T-helper 1 cell (primary cell): ENCODE measurements at regions not wholly inside any gene's neighbourhood (a gene's known extent, or its start where the extent isn't known, plus 50 kb on each side); places are given as distances from the start of the nearest gene placed in this dataset.

Experiments used
- DNase-seq, 5 donors: peaks; one replicate each; pipeline ENCODE4 v3.0.0-alpha.2; 2012 to 2020

DNA sequence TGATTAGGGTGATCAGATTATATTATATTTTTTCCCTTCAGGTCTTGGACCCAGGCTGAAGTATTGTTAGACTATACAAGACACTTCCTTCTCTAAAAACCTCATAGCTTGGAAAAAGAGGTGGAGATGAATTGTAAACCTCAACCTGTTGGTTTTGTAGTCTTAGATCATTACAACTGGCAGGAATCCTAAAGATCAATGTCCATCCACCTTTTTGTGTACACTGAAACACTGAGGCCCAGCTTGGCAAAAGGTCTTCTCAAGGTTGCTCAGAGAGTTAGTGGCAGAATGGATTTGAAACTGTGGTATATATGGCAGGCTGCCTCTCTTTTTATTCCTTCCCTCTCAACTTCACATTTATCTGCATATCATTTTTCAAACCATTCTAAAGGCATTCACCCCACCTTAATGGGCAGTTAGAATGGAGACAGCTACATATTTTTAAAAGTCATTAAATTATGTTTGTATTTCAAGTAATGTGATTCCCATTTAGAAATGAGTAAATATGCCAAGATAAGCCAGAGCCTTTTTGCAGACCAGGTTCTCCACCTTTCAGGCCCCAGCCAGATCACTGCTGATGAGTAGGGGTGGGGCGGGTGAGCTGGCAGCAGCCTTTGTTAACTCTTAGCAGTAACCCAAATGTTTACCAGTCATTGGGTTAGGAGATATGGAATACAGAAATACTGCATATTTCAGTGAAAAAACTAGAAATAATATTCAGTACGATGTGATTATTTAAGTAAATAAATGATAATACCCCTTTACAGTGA is 243.2 kb upstream of the F9 start:
- DNase-seq, result no peak

DNA sequence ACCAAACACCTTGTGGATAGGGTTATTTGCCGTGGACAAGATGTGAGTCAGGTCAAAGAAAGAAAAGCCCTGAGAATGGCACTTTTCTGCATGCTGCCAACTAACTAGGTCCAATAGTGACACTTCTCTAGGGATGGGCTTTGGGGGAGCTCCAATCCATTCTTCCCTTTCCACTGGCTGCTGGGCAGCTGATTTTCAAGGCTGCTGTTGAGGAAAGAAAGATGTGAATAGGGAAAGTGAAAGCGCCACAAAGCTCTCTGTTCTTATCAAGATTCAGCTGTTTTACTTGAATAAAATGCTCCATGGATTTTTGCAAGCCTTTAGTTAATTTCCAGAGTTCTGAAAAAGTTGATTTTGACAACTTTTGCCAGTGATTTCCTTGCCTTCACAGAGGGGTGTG is 244.2 kb upstream of the F9 start:
- DNase-seq, result no peak

DNA sequence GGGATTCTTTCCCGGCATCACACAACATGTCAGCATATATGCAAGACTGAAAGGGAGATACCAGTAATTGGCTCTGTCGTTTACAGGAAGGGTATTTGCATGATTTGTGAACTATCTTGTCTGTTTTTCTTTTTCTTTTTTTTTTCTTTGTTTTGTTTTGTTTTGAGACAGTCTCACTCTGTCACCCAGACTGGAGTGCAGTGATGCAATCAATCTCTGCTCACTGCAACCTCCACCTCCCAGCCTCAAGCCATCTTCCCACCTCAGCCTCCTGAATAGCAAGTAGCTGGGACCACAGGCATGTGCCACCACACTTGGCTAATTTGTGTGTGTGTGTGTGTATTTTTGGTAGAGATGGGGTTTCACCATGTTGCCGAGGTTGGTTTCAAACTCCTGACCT is 262.7 kb upstream of the F9 start:
- DNase-seq, result no peak

DNA sequence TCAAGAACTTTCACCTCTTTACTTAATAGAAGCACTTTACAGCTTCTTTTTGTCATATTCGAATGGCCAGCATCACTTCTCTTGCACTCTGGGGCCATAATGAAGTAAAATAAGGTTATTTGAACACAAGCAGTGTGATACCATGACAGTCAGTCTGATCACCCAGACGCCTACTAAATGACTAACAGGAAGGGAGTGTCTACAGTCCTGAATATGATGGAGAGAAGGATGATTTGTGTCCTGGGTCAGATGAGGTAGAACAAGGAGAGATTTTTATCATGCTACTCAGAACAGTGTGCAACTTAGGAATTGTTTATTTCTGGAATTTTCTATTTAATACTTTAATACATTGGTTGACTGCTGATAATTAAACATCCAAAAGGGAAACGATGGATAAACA is 284.2 kb upstream of the F9 start:
- DNase-seq, result no peak

DNA sequence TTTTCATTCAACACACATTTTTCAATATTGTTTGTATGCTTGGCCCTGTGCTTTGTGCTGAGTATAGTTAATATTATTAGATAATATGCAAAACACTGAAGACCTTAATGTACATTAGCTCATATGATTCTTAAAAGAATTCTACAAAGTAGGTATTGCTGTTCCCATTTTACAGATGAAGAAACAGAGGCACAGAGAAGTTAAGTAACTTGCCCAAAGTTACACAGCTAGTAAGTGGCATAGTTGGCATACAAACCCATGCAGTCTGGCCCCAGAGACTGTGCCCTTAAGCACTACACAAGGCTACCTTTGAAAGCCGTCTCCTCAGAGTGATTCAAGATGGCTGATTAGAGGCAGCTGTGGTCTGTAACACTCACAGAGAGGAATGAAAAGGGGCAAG is 293.4 kb upstream of the F9 start:
- no peak for DNase-seq

DNA sequence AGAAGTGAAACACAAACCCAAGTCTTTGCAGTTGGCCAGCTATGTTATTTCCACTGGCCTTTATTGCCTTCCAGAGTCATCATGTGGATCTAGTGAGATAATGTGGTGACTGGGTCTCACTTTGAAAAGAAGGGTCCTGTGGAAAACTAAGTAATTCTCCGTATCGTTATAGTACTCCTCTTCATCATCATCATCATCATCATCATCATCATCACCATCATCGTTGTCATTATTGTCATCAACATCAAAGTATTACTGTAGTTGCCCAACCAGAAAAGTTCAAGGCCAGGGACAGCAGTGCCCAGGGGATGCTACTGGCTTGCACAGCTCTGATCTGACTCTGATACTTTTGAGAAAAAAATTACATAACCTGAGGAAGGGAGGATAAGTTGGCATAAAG is 295.6 kb upstream of the F9 start:
- no peak for DNase-seq

DNA sequence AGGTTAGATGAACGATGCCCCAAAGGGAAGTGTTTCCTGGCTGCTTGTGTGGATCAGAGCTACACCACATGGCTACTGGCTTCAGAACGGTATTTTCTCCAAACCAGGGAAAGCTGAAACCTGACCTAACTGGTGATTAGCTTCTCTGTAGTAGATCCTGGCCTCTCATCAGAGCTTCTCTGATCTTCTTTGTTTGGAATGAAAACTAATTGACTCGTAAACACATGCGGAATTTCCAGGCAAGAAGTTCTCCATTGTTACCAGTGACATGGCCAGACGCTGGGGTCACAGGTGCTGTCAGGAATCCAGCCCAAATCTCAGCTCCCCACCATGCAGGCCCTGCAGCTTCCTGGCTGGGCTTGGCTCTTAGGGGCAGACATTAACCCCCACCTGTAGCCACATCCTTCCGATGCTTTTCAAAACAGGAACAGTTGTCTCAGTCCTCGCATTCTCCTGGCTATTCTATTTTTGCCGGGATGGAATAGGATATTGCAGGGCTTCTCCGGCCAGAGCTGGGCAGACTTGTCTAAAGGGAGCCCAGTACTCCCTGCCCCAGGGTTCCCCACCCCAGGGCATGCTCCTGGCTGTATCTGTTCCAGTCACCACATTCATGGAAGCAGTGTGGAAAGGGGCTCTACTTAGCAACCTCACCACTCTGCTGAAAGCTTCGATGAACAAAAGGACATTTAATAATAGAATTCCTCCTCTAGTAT is 305.4 kb upstream of the F9 start:
- no peak for DNase-seq

DNA sequence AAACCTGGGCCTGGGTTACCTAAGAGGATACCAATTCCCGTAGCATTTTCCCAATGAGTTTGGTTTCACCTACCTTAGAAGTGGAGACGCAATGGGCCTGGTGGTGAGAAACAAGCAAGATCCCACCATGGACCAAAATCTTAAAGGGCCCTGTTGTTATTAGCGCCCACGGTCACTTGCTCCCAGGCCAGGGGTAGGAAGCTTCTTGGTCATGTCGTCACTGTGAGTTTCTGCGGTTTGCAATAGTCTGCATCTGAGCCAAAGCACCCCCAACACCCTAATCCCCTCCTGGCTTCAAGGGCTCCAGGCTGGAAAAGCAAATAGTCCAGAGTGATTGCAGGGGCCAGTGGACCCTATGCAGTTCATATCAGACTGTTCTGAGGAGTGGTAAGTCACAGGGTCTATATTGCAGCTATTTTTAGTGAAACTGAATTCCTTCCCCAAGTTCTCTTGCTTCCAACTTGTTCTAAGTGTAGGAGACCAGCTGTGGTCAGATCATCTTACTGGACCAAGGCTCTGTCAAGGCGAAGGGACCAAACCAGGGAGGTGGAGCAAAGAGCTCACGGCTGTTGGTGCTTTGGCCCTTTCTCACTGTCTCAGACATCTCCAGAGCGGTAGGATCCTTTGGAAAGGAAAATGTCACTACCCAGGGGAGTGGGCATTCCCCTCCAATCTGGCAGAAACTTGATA is 307.9 kb upstream of the F9 start:
- no peak for DNase-seq

DNA sequence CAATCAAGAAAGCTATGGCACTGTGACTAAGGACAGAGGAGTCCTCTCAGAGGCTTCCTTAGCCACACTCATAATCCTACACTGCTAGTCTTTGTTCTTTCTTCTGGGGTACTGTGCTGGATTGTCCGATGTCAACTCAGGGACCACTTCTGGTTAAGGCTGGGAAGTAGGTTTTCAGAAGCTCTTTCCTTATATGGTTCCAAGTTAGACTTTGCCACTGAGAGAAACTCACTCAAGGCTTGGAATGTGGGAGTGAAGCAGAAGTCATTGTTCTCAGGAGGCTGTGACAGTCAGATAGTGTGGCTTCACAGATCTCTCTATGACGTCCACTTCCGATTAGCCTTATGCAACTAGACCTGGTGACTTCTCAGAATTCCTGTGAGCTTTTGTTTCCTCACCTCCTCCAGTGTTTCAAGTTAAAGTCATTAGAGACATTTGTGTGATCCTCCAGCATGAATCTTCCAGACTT is 317.3 kb upstream of the F9 start:
- DNase-seq, result no peak

DNA sequence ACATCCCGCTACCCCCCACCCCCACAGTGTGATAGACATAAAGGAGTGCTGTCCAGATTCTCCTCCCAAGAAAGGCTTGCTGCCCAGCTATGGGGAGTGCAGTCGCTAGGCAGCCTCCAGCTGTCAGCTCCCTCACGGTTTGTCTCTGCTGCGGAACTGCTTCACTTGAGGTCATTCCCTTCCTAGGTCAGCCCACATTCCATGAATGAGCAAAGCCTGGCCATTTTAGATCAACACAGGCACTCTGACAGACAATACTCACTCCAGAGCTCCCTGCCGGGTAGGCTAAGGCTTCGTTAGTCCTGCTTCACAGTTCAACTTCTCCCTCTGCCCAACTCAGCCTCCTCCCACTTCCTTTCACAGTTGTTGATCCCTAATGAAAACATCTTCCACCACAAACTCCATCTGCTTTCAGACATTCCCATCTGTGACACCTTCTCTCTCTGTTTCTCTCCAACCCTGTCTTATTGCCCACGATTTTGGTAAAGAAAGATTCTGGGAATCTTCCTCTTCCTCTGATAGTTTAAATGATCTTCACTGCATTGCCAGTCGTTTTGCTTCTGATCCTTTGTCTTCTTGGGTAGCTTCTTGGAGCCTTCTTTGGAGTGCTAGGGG is 318.9 kb upstream of the F9 start:
- DNase-seq, result no peak

DNA sequence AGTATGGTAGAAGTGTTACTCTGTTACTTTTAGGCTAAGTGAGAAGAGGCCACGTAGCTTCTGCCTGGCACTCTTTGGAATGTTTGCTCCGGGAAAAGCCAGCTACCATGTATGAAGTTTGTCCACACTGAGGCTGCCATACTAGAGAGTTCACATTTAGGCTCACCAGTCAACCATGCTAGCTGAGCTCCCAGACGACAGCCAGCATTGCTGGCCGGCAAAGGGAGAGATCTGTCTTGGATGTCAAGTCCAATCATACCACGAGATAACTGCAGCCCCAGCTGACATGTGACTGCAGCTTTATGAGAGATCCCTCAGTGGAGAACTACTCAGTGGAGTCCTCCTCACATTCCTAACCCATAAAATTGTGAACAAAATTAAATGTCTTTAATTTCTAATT is 321.2 kb upstream of the F9 start:
- DNase-seq, result no peak

DNA sequence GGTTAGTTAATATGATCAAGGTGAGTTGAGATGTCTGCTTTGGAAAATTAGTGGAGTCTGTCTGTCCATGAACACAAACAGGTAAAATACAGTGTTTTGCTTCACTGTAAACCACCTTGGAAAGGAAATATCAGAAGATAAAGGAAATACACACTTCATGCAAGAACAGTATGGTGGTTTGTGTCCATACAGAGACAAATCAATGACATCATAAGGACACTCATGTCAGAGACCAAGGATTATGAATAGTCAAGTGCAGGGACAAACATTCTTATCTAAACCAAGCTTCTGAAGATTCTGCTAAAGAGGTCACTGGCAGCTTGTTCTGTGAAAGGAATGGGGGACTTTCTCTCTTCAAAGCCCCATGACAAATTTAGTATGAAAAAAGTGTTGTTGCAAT is 322.9 kb upstream of the F9 start:
- no peak for DNase-seq

DNA sequence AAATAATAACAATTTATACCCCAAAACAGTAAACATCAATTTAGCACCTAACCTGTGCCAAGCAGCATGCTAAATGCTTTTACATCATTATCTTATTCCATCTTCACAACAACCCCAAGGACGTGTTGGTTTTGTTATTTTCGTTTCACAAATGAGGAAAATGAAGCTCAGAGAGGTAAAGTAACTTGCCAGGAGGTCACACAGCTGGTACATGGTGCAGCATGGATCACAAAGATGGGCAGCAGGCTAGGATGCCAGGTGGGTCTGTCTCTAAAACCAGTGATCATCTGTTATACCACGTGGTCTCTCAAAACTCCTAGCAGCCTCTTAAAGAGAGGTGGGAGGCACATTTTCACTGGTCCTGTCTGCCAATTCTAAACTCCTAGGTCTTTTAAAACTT is 323.6 kb upstream of the F9 start:
- DNase-seq, result no peak

DNA sequence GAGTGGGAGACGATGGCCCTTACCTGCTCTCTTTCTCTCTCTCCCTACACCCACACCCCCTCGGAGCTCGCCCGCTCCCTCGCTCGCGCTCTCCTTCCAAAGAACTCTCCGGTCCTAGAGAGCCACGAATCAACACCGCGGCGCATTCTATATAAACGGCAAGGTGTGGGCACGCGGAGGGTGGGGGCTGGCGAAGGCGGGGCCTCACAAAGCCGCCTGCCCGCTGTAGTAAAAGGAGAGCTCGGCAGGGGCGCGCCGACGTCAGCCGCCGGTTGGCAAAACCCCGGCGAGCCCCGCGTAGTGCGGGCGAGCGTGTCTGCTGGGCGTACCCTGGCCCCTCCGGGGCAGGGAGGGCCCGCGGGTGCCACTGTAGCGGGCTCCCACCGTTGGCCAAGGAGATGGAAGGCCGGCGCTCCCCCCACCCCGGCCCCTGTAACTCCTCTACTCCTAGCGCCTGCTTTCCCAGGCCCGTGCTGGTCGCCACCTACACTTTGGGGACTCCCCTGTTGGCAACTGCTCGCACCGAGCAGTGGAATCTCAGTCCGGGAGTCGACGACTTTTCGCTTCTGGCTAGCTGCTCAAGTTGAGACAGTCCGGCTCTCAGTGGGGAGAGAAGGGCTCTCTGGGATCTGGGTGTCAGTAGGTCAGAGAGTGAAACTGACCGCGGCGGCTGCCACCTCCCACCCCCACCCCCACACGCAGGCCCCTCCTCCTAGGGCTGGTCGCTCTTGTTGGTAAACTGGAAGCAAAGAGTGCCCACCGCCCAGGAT is 325.5 kb upstream of the F9 start:
- no peak for DNase-seq

DNA sequence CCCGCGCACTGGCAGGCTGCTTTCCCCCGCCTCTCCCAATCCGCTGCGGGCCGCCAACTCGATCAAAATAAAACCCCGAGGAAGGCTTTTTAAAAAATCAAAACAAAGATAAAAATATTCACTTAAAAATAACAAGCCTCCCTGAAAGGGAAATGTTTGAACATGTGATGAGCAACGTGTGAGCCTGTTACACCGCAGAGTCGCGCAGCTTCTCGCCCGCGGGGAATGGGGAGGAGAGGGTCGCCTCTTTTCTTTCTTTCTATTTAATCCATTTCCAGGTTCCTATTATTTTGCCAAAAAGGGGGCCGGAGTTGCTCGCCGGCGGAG is 326.0 kb upstream of the F9 start:
- DNase-seq, result no peak

DNA sequence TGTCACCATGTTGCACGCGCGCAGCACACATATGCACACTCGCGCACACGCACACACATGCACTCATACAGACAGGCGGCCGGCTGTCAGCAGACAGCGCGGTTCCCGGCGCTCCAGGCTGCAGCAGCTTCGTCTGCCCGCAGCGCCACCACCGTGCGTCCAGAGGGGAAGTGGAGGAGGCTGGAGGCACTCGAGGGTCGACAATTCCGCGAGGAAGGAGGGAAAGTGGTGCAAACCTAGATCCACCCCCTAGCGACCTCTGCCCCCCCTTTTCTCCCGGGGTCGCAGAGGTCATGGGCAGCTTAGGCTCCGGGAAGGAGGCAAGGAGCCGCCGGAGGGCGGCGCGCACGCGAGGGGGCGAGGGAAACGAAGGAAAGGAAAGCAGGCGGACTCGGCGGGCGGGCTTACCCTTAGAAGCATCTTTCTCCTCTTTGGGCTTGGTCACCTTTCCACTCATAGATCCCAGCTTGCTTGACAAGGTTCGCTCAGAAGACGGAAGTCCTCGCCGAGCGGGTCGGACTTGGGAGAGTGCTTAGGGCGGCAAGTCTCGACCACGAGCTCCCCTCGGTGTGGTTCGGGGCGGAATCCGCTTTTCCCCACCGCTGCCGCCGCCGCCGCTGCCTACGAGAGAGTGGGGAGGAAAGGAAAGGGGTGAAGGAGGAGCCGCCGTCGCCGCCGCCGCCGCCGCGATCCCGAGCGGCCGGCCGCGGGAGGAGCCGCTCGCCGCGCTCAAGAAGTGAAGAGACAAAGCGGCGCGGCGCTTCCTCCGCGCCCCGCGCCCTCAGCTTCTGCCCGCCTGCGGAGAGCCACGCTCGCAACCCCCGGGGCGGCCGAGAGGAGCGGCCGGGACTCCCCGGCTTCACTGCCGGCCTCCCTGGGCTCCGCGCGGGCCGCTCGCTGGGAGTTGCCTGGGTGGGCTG is 326.6 kb upstream of the F9 start:
- no peak for DNase-seq

DNA sequence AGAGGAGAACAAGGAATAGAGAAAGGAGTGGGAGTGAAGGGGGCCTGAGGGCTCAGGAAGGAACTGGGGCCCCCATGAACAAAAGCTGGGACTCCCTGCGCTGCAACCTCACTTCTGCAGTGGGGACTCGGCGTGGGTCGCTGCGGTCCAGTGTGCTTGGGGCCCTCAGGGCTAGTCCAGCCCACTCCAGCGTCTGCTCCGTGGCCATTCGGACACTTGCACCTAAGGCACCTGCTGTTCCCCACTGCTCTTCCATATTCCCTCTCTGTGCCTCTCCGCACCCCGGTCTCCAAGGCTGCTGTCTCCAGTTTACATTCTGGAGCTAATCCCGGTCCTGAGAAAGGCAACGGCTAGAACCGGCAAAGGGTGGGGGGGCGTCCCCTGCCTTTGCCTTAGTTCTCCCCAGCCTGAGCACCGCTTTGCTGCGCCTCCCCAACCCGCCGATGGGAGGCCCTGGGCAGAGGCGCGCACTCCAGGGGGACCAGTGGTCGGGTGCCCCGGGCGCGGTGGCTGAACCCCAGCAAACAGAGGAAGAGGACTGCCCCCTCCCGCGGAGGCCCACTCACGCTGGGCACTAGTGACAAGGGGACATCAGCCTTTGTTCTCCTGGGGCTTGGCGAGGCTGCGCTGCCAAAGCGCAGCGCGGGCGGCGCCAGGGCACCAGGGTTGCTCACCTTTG is 327.7 kb upstream of the F9 start:
- DNase-seq, result no peak

DNA sequence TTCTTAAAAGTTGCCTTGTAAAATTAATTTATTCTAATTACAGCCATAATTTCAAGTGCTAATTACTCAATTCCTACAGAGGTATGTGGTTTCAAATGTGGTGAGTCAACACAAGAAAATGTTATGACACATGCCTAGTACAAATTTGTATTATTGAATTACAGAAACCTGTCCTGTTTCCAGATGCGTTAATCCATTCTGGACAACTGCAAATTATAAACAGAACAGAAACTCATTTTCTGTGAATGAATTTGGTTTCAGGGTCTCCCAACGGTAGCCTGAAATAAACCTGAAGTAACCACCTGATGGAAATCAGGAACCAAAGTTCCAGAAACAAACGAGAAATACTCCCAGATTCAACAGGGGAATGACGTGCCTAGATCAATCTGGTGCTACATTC is 328.6 kb upstream of the F9 start:
- DNase-seq, result no peak

DNA sequence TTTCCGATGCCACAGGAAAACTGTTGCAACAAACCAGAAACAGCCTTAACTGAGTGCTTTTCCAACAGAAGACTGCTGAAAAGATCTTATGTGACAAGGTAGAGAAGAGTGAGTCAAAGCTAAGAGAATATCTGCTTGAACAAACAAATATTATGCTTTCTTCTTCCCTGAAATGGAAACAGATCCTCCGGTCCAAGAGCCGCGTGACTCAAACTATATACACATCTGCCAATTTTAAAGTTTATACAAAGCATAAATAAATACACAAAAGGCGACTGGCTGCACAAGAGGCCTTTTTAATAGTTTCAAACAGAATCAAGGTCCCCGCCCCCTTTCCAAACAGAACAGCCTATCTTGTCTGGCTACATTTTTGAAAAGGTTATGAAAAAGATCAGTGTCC is 329.7 kb upstream of the F9 start:
- no peak for DNase-seq

DNA sequence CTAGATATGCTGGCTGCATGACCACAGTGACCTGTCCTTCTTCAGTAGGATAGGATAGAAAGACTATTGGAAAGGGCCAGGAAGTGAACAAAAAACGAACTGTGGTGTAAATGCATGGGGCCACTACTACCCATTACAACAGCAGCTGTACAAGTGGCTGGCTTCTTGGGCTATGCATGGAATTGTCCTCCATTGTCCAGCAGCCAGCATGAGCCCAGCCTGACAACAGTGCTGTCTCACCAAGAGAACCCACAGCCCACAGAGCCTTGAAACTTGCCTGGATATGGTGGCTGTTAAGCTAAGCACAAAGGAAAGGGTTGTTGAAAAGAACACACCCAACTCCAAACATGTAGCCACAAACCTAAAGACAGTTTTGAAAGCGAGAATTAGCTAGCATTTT is 330.2 kb upstream of the F9 start:
- DNase-seq, result no peak

DNA sequence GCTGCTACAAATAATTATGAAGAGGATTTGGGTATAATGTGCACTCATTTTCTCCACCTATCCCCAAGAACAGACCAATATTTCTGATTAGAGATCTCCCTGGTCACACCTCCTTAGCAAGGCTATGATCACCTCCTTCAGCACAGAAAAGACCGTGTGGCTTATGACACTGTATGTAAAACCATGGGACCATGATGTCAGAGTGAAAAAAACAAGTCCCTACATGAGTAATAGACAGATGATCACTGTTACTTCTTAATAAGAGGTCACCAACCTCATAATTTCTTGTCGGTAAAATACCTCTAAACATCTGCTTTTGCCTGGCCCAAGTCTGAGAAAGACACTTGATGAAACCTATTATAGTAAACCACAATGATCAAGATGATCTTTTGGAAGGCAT is 330.6 kb upstream of the F9 start:
- DNase-seq, result no peak
